K562 (cell line): ENCODE measurements at regions not wholly inside any gene's neighbourhood (a gene's known extent, or its start where the extent isn't known, plus 50 kb on each side); places are given as distances from the start of the nearest gene placed in this dataset.

Experiments
- BCOR ChIP-seq: fragments of 450-650 bp; IDR thresholded peaks from 2 replicates; pipeline ENCODE4 v1.6.1; 2016
- DPF2 ChIP-seq: fragments of 450-650 bp; IDR thresholded peaks from 2 replicates; pipeline ENCODE4 v1.6.1; 2016
- ELF1 ChIP-seq: fragments of 200-800 bp; sonication (Bioruptor generic); IDR thresholded peaks from 2 replicates; pipeline ENCODE4 v1.6.1; 2016; ENCODE audit warnings: missing genetic modification characterization, missing compliant biosample characterization
- MYC ChIP-seq, 2 experiments: fragments of 250-450 bp in 1 of 2; sonication (Bioruptor Pico) in 1 of 2; IDR thresholded peaks; 2 replicates each; pipeline versions ENCODE4 v1.5.1 to v1.6.1; 2012 to 2021; ENCODE audit warnings: low read depth in 2 of 2, borderline replicate concordance in 1 of 2, improper control_type of control experiment in 1 of 2, low read length in 1 of 2, mild to moderate bottlenecking in 1 of 2, moderate library complexity in 1 of 2
- POLR2B ChIP-seq: fragments of 450-650 bp; IDR thresholded peaks from 2 replicates; pipeline ENCODE4 v1.6.1; 2018; ENCODE audit warnings: low read depth; ENCODE audit not compliant: partially characterized antibody
- SMAD2 ChIP-seq: fragments of 150-350 bp; IDR thresholded peaks from 2 replicates; pipeline ENCODE4 v1.6.1; 2014; ENCODE audit warnings: low read depth, mild to moderate bottlenecking, low read length
- SRF ChIP-seq, 2 experiments: fragments of 250-450, 450-650 bp in 1 of 2; sonication (Bioruptor Pico) in 1 of 2; sonication (generic) in 1 of 2; formaldehyde crosslinking; IDR thresholded peaks; 2 replicates each; pipeline versions ENCODE4 v1.5.0 to v1.5.1; 2020 to 2022; ENCODE audit warnings: mild to moderate bottlenecking in 1 of 2, missing genetic modification reagents in 1 of 2
- ZBTB7A ChIP-seq: IDR thresholded peaks from 2 replicates; pipeline ENCODE4 v1.6.1; 2011; ENCODE audit warnings: low read depth, mild to moderate bottlenecking, low read length, moderate library complexity, borderline replicate concordance; ENCODE audit not compliant: control insufficient read depth
- ZNF12 ChIP-seq: sonication (generic); formaldehyde crosslinking; IDR thresholded peaks from 2 replicates; pipeline ENCODE4 v1.4.0; 2020; ENCODE audit warnings: mild to moderate bottlenecking, missing genetic modification reagents
- ZNF316 ChIP-seq: fragments of 450-650 bp; IDR thresholded peaks from 2 replicates; pipeline ENCODE4 v1.6.1; 2016
- TF ChIP-seq, protein P1 (sequence below): sonication (generic); formaldehyde crosslinking; IDR thresholded peaks from 2 replicates; pipeline ENCODE4 v1.8.1; 2022; ENCODE audit warnings: missing genetic modification reagents
- TF ChIP-seq, protein P2 (sequence below): IDR thresholded peaks from 2 replicates; pipeline ENCODE4 v1.6.1; 2011; ENCODE audit not compliant: insufficient read length; ENCODE audit errors: extremely low read depth
- TF ChIP-seq, protein P3 (sequence below): fragments of 450-650 bp; formaldehyde crosslinking; IDR thresholded peaks from 2 replicates; pipeline ENCODE4 v1.4.0; 2020; ENCODE audit warnings: mild to moderate bottlenecking, mixed read lengths
- TF ChIP-seq, protein P4 (sequence below), 2 experiments: fragments of 450-650 bp in 1 of 2; IDR thresholded peaks; 2 replicates each; pipeline ENCODE4 v1.6.1; 2011 to 2017; ENCODE audit warnings: low read depth in 2 of 2, antibody characterized with exemption in 1 of 2, borderline replicate concordance in 1 of 2, low read length in 1 of 2, mild to moderate bottlenecking in 1 of 2, mixed read lengths in 1 of 2; ENCODE audit not compliant: control insufficient read depth in 1 of 2
- TF ChIP-seq, protein P5 (sequence below): IDR thresholded peaks from 2 replicates; pipeline ENCODE4 v1.6.1; 2011; ENCODE audit warnings: borderline replicate concordance, low read depth, mild to moderate bottlenecking, moderate library complexity, low read length; ENCODE audit not compliant: insufficient read depth, poor library complexity, severe bottlenecking
- TF ChIP-seq, protein P6 (sequence below): fragments of 250-450 bp; sonication (Bioruptor Pico); IDR thresholded peaks from 2 replicates; pipeline ENCODE4 v1.5.1; 2021; ENCODE audit warnings: mild to moderate bottlenecking

DNA sequence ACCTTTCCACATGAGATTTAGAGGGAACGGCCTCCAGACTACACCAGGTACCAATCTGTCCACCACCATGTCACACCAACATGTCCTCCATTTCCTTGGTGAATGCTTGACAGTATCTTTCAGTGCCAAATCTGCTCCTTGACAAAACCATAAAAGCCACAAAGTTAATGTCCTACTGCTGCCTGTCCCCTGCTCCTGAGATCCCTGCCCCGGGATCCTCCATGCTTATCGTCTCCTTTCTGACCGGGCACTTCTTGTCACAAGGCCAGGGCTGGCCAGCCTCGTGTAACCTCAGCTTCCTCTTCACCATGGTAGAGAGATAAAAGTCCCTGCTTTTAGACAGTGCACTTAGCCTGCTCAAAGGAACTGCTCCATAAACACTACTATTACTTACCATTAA, 136.2 kb downstream of the NAV1 start (continued):
- TF ChIP-seq DPF2, result 0 out of 2 replicates have a peak, but pooled peaks have one; percentile 17
- TF ChIP-seq, protein P1, sequence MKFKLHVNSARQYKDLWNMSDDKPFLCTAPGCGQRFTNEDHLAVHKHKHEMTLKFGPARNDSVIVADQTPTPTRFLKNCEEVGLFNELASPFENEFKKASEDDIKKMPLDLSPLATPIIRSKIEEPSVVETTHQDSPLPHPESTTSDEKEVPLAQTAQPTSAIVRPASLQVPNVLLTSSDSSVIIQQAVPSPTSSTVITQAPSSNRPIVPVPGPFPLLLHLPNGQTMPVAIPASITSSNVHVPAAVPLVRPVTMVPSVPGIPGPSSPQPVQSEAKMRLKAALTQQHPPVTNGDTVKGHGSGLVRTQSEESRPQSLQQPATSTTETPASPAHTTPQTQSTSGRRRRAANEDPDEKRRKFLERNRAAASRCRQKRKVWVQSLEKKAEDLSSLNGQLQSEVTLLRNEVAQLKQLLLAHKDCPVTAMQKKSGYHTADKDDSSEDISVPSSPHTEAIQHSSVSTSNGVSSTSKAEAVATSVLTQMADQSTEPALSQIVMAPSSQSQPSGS (CRISPR knock-in tag), result no peak
- TF ChIP-seq POLR2B, result no peak
- no peak for TF ChIP-seq SRF (CRISPR knock-in tag; IDR thresholded peaks at IDR 0.05)
- TF ChIP-seq, protein P2, sequence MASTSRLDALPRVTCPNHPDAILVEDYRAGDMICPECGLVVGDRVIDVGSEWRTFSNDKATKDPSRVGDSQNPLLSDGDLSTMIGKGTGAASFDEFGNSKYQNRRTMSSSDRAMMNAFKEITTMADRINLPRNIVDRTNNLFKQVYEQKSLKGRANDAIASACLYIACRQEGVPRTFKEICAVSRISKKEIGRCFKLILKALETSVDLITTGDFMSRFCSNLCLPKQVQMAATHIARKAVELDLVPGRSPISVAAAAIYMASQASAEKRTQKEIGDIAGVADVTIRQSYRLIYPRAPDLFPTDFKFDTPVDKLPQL, result no peak
- TF ChIP-seq, protein P3, sequence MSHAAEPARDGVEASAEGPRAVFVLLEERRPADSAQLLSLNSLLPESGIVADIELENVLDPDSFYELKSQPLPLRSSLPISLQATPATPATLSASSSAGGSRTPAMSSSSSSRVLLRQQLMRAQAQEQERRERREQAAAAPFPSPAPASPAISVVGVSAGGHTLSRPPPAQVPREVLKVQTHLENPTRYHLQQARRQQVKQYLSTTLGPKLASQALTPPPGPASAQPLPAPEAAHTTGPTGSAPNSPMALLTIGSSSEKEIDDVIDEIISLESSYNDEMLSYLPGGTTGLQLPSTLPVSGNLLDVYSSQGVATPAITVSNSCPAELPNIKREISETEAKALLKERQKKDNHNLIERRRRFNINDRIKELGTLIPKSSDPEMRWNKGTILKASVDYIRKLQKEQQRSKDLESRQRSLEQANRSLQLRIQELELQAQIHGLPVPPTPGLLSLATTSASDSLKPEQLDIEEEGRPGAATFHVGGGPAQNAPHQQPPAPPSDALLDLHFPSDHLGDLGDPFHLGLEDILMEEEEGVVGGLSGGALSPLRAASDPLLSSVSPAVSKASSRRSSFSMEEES (CRISPR knock-in tag), result no peak
- no peak for TF ChIP-seq ELF1
- TF ChIP-seq ZBTB7A, result no peak
- TF ChIP-seq, protein P4, sequence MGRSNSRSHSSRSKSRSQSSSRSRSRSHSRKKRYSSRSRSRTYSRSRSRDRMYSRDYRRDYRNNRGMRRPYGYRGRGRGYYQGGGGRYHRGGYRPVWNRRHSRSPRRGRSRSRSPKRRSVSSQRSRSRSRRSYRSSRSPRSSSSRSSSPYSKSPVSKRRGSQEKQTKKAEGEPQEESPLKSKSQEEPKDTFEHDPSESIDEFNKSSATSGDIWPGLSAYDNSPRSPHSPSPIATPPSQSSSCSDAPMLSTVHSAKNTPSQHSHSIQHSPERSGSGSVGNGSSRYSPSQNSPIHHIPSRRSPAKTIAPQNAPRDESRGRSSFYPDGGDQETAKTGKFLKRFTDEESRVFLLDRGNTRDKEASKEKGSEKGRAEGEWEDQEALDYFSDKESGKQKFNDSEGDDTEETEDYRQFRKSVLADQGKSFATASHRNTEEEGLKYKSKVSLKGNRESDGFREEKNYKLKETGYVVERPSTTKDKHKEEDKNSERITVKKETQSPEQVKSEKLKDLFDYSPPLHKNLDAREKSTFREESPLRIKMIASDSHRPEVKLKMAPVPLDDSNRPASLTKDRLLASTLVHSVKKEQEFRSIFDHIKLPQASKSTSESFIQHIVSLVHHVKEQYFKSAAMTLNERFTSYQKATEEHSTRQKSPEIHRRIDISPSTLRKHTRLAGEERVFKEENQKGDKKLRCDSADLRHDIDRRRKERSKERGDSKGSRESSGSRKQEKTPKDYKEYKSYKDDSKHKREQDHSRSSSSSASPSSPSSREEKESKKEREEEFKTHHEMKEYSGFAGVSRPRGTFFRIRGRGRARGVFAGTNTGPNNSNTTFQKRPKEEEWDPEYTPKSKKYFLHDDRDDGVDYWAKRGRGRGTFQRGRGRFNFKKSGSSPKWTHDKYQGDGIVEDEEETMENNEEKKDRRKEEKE (IDR thresholded peaks at IDR 0.05; ENCODE audit: borderline replicate concordance in 1 of 2, control insufficient read depth in 1 of 2, low read depth in 2 of 2, low read length in 1 of 2), result no peak
- TF ChIP-seq SMAD2, result no peak
- no peak; the same call in 1 of the 2 replicates for TF ChIP-seq MYC (IDR thresholded peaks at IDR 0.05; ENCODE audit: low read depth, low read length)
- no peak for TF ChIP-seq MYC (CRISPR knock-in tag; IDR thresholded peaks at IDR 0.05; ENCODE audit: borderline replicate concordance, low read depth)
- no peak for TF ChIP-seq ZNF316
- TF ChIP-seq ZNF12 (CRISPR knock-in tag), result no peak
- TF ChIP-seq, protein P5, sequence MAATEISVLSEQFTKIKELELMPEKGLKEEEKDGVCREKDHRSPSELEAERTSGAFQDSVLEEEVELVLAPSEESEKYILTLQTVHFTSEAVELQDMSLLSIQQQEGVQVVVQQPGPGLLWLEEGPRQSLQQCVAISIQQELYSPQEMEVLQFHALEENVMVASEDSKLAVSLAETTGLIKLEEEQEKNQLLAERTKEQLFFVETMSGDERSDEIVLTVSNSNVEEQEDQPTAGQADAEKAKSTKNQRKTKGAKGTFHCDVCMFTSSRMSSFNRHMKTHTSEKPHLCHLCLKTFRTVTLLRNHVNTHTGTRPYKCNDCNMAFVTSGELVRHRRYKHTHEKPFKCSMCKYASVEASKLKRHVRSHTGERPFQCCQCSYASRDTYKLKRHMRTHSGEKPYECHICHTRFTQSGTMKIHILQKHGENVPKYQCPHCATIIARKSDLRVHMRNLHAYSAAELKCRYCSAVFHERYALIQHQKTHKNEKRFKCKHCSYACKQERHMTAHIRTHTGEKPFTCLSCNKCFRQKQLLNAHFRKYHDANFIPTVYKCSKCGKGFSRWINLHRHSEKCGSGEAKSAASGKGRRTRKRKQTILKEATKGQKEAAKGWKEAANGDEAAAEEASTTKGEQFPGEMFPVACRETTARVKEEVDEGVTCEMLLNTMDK, result no peak
- TF ChIP-seq BCOR, result no peak
- TF ChIP-seq, protein P6, sequence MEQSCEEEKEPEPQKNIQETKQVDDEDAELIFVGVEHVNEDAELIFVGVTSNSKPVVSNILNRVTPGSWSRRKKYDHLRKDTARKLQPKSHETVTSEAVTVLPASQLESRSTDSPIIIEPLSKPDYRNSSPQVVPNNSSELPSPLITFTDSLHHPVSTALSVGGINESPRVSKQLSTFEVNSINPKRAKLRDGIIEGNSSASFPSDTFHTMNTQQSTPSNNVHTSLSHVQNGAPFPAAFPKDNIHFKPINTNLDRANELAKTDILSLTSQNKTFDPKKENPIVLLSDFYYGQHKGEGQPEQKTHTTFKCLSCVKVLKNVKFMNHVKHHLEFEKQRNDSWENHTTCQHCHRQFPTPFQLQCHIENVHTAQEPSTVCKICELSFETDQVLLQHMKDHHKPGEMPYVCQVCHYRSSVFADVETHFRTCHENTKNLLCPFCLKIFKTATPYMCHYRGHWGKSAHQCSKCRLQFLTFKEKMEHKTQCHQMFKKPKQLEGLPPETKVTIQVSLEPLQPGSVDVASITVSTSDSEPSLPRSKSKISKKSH (CRISPR knock-in tag), result no peak
